HG02840 (cell line): ENCODE measurements at regions not wholly inside any gene's neighbourhood (a gene's known extent, or its start where the extent isn't known, plus 50 kb on each side); places are given as distances from the start of the nearest gene placed in this dataset.
"Not testable (repeated sequence)": the region's sequence is repeated elsewhere in the genome, so short reads cannot be mapped to it uniquely, and the experiment has no call there.

Source experiments
- ATAC-seq: cut with Tn5 transposase; IDR thresholded peaks from one replicate; pipeline ENCODE4 v1.9.1; 2021; ENCODE audit warnings: mild to moderate bottlenecking, moderate library complexity, moderate number of reproducible peaks; ENCODE audit not compliant: unreplicated experiment, low FRiP score

DNA sequence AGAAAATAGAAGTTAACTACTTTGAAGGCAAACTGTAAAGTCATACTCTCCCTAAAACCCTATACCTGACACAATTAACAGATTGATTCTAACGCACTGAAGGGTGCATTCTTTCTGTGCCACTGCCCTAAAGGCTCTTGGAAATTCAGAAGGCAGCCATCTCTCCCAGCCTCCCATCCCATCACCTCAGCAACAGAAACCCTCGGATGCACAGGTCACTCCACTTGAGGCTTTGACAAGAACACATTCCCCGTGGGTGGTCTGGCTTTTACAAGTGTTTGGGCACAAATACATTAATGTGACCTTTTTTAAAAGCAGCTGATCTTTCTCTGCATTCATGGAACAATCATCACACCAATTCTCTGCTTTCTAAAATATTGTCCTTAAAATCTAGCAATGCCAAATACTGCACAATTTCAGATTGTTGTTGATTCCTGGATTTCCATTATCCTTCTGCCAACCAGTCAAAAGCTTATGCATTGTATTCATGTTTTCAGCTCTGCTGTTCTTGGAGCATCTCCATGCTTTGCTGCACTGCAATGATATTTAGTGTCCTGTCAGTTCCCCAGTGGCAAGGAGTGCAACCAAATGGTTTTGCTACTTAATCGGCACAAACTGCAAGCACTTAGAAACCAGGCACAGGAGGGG, 175.6 kb downstream of the TMEM161B start:
- no peak for ATAC-seq

GRCh38 chr5:88092358-88092757, 176.3 kb downstream of the TMEM161B start:
- ATAC-seq = no peak

GRCh38 chr5:88090506-88090905, 178.1 kb downstream of the TMEM161B start:
- ATAC-seq = no peak

GRCh38 chr5:88089719-88090390, 178.8 kb downstream of the TMEM161B start:
- ATAC-seq = no peak

DNA sequence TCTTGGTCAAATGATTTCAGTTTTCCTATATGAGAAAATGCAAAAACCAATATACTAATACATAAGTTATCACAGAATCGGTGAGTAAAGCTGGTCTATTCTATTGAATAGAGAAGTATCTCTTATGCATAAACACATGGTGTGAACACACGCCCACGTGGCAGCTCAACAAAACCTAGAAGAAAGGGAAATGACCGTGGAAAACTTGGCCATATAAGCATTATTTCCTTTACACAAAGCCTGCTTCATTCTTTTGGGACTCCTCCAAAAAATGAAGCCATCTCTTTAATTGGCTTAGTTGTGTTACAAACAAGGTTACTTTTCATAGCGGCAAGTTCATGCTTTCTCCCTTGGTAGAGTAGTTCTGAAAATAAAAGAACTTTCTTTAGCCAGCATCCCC, 183.2 kb downstream of the TMEM161B start:
- no peak for ATAC-seq

GRCh38 chr5:88081877-88082276, 186.8 kb downstream of the TMEM161B start:
- no peak for ATAC-seq

- no peak for ATAC-seq
These were observed 204.8 kb downstream of the TMEM161B start for GRCh38 chr5:88063813-88064212.

DNA sequence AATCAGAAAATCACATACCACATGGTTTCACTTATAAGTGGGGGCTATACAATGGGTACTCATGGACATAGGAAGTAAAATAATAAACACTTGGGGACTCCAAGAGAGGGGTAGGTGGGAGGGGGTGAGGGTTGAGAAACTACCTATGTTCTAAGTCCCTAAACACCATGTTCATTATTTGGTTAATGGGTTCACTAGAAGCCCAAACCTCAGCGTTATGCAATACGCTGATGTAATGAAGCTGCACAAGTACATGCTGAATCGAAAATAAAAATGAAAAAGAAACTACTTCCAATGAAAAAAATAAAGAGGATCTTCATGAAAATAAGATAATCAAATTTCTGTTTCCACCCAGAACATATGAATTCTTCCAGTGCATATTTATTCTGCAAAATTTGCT, 208.5 kb downstream of the TMEM161B start:
- no peak for ATAC-seq

- ATAC-seq = no peak
These were observed 210.0 kb downstream of the TMEM161B start for GRCh38 chr5:88058625-88059024.

DNA sequence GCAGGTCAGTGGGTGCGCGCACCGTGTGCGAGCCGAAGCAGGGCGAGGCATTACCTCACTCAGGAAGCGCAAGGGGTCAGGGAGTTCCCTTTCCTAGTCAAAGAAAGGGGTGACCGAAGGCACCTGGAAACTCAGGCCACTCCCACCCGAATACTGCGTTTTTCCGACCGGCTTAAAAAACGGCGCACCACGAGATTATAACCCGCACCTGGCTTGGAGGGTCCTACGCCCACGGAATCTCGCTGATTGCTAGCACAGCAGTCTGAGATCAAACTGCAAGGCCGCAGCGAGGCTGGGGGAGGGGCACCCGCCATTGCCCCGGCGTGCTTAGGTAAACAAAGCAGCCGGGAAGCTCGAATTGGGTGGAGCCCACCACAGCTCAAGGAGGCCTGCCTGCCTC, 216.2 kb downstream of the TMEM161B start:
- ATAC-seq = not testable (repeated sequence)

DNA sequence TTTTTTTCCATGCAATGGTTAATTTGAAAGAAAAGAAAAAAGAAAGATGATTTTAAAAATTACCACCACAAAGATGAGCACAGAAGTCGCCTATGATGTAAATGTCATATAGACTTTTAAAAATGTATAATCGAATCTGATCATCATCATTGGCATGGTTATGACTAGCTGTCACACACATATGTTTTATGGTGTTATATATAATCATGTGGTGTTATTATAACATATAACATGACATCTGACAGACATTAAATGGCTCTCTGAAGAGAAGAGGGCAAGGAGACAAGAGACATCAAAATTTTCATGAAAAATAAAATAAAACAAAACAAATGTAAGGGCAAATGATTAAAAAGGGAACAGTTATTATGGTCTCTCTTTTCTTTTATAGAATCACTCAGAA, 217.5 kb downstream of the TMEM161B start:
- ATAC-seq = no peak

DNA sequence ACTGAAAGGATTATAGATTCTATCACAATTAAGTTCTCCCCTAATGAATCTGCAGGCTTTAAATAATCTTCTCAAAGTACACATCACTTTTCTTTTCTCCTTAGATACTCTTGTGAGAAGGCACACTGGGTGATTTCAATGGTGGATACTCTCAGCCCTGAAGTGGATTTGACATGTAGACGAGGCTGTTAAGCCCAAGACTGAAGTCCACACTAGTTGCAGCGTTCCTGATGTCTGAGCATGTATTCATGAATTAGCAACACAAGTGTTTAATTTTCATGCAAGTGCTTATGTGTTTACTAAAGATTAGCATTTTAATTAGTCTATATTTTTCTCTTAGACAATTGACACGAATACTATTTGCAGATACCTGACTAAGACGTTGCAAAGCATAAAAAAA, 218.9 kb downstream of the TMEM161B start:
- no peak for ATAC-seq

DNA sequence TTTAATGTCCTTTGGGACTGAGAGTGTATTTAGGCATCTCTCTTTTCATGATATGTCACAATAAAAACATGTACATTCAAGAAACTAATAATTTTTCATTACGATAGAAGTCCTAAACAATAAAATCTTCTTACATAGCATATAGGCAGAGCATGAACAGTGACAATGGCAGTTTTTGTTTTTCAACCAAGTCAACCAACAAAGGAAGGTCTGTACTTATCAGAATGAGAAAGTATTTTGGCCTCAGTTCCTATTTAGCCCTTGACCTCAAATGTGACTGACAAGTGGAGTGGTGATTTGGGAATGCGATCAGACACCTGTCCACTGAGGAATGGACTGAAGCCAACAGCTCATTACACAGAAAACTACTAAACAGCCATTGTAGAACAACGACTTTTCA, 219.5 kb downstream of the TMEM161B start:
- ATAC-seq = no peak

DNA sequence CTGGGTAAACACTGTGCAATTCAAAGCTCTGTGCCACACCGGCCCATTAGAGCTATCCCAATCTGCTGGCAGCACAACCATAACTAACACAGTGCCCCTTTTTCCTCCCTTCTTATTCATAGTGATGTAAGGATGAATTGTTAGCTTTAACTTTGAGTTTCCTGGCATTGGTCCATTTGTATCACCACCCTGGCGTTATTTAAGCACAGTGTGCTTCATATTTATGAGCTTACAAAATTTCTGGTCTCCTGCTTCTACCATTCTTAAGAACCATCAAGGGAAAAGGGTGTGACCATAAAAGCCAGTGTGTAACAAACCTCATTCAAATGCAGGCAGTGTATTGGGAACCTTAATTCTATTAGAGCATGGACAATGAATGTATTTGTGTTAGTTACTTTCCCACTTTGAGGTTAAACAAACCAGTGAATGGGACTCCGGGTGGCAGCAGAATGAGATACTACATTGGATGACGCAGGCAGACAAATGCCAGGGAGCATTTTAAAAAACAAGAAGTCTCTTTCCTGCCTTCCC, 222.6 kb downstream of the TMEM161B start:
- no peak for ATAC-seq

- no peak for ATAC-seq
These were observed 223.5 kb downstream of the TMEM161B start for GRCh38 chr5:88045165-88045564.

- ATAC-seq = no peak
These were observed 234.1 kb downstream of the TMEM161B start for GRCh38 chr5:88034520-88034919.

GRCh38 chr5:88033191-88033590, 235.5 kb downstream of the TMEM161B start:
- ATAC-seq = no peak

DNA sequence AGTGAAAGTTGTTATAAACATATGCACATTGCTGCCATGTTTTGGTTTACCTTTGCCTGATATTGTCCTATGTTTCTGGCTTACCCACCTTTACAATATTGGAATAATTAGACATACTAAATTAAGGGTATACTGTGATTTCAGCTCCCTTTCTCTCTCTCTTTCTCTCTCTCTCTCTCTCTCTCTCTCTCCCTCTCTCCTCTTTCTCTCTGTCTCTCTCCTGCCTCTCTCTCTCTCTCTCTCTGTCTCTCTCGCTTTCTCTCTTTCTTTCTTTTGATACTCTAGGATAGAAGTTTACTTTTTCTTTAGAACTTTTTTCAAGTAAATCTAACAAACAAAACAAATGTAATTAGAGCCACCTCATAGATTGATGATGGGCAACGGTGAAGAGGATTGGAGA, 239.6 kb downstream of the TMEM161B start:
- no peak for ATAC-seq

DNA sequence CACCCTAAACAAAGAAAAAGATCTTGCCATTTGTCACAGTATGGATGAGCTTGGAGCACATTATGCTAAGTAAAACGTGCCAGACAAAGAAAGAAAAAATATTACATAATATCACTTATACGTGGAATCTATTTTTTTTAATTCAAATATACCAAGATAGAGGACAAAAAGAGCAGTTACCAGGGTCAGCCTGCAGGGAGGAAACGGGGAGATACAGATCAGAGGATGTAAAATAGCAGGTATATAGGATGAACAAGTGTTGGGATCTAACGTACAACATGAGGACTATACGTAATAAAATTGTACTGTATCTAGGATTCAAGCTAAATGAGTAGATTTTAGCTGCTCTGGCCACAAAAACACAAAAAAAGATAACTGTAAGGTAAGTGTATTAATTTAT, 247.5 kb downstream of the TMEM161B start:
- ATAC-seq = no peak

- not testable (repeated sequence) for ATAC-seq
These were observed 253.7 kb downstream of the TMEM161B start for GRCh38 chr5:88014984-88015383.

DNA sequence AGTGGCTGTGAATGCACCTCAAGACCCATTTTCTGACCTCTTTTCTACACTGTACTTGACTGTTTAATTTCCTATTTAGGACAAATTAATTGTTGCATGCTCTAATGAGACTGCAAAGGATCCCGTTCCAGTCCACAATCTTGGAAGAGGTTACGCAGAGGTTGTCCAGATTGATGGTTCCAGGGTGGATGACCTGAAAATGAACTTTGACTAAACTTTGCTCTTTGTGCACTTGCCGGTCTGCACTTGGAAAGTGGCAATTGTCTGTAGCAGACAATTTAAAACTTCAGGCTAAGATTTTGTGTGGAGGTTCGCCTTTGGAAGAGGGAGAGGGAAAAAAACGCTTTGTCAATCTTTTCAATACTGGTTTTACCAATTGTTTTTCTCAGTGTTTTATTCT, 267.8 kb downstream of the TMEM161B start:
- no peak for ATAC-seq

- no peak for ATAC-seq
These were observed 271.0 kb downstream of the TMEM161B start for GRCh38 chr5:87997662-87998061.
